Stimulated activated CD4-positive, alpha-beta T cell treated with anti-CD3 and anti-CD28 coated beads, Interleukin-2, amount 100 ng/mL, for 24 hours (primary cell): ENCODE measurements at regions not wholly inside any gene's neighbourhood (a gene's known extent, or its start where the extent isn't known, plus 50 kb on each side); places are given as distances from the start of the nearest gene placed in this dataset.
"Not testable (repeated sequence)": the region's sequence is repeated elsewhere in the genome, so short reads cannot be mapped to it uniquely, and the experiment has no call there.

Source experiments
- DNase-seq, 2 donors: peaks; one replicate each; pipeline ENCODE4 v3.0.0-alpha.2; 2020

DNA sequence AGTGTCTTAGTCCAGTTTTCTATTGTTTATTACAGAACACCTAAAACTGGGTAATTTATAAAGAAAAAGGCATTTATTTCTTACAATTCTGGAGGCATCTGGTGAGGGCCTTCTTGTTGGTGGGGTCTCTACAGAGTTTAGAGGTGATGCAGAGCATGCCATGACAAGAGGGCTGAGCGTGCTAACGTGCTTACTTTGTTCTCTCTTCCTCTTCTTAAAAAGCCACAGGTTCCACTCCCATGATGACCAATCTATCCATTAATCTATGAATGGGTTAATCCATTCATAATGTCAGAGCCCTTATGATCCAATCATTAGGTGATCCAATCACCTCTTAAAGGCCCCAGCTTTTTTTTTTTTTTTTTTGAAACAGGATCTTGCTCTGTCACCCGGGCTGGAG is 291.5 kb upstream of the GALNTL6 start:
- no peak for DNase-seq

DNA sequence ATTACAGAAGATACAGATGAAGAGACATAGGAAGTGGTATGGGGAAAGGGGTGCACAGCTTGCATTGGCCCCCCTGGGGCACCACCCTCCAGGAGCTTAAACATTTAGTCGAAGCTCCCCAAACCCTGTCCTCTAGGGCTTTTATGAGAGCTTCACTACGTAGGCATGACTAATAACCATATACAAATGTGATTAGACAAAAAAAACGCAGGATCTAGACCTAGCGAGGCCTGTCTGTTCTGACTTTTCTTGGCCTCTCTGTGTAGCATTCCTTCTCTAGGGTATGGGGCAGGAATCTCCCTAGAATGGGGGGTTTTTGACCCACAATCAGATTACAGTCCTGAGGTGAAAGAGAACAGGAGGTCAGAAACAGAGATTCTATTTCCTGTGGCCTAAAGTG is 293.7 kb upstream of the GALNTL6 start:
- no peak for DNase-seq

DNA sequence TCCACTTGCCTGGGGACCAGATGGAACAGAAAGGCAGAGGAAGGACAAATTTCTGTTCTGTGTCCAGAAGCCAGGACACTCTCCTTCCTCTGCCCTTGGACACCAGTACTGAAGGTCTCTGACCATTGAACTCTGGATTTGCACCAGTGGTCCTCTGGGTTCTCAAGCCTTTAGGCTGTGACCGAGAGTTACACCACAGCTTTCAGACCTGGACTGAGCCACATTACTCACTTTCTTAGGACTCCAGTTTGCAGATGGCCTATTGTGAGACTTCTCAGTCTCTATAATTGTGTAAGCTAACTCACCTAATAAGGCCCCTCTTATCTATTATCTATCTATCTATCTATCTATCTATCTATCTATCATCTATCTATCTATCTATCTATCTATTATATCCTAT is 295.3 kb upstream of the GALNTL6 start:
- DNase-seq, result no peak

DNA sequence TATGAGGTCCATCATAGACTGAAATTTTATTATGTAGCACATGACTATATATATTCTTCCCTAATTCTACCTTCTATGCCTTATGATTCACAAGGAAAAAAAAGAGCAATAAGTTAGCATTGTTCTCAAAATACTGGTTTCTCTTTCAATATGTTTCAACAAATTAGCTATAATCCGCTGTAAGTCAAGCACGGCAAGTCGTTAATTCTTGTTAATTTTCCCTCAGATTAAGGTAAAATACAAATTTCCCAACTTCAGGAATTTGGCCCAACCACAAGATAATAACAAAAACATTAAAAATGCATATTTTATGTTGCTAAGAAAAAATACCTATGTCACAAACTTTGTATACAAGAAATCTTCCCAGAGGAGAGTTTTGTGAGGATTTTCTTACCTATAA is 296.5 kb upstream of the GALNTL6 start:
- DNase-seq, result no peak

DNA sequence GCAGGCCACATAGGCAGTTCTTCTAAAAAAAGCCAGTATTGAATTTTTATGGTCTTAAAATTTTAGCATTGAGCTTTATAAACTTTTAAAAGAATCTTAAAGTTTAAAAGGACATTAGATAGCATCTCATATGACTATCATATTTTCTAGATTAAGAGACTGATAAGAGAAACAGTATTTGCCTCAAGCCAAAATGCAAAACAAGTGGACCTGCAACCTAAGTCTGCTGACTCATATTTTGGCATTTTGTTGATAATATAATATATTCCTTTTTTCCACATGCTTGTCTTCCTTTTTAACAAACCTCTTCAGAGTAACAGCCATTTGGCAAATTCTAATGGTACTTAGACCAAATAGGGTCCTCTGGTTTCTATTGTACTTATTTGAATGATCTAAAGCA is 328.5 kb upstream of the GALNTL6 start:
- DNase-seq, result no peak

DNA sequence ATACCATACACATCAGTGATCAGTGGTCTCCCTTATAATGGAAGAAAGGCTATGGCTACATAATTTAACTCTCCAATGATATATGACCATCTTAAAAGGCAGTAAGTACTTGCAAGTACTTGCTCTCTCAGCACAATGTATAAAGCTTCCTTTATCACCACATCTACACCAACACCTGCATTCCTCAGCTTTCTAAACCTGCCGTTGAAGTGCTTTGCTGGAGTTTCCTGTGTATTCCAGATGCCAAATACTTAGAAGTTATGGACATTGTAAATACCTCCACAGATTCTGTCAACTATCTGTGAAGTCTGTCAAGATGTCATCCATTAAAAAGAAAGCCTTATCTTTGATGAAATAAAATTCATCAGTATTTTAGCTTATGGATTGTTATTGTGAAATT is 335.0 kb upstream of the GALNTL6 start:
- no peak for DNase-seq

DNA sequence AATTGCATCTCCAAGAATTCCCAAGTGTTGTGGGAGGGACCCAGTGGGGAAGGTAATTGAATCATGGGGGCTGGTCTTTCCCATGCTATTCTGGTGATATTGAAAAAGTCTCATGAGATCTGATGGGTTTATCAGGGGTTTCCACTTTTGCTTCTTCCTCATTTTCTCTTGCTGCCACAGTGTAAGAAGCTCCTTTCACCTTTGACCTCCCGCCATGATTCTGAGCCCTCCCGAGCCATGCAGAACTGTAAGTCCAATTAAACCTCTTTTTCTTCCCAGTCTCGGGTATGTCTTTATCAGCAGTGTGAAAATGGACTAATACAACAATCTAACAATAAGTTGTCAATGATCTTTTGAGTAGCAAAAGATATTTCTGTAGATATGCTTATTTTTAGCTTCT is 338.1 kb upstream of the GALNTL6 start:
- DNase-seq, result not testable (repeated sequence)

DNA sequence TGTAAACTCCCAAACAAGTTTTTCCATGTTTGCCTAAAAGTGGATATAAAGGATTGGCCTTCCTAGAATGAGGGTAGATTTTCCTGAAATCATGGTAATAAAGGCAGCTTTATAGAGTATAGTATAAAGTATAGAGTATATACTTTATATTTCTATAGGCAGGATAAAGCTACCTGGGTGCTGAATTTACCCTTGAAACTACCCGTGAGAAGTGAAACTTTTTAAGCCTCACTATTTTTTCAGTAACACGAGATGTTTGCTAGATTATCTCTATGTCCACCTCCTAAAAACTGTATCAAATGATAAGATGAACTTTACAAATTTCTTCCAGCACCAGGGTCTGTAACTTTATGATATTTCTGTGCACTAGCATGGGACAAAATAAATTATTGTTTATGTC is 340.0 kb upstream of the GALNTL6 start:
- DNase-seq, result no peak

DNA sequence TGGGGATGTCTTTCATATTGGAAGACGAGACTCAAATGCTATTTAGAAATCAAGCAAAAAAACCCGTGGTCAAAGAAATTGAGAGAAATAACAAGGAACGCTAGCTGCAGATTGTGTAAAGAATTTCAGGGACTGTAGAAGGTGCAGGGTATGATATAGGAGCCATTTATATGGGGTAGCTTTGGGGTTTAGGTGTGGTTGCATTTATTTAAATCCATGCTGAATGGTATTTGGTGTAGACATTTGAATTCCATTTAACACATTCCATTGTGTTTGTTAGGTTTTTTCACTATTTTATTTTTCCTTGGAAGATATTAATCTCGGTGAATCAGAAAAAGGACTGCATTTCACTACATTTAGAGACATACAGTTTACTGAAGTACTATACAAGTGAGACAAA is 341.0 kb upstream of the GALNTL6 start:
- no peak for DNase-seq

DNA sequence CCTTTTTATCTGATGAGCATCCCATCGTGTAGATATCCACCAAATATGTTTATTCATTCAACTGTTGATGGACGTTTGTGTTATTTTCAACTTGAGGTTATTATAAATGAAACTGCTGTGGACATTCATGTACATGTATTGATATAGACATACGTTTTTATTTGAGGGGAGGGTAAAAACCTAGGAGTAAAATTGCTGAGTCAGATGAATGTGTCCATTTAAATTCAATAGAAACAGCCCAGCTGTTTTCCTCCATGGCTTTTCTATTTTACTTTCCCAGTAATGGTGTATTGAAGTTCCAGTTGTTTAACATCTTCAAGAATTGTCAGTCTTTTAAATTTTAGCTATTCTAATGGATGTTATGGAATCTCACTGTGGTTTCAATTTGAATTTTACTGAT is 348.7 kb upstream of the GALNTL6 start:
- no peak for DNase-seq

DNA sequence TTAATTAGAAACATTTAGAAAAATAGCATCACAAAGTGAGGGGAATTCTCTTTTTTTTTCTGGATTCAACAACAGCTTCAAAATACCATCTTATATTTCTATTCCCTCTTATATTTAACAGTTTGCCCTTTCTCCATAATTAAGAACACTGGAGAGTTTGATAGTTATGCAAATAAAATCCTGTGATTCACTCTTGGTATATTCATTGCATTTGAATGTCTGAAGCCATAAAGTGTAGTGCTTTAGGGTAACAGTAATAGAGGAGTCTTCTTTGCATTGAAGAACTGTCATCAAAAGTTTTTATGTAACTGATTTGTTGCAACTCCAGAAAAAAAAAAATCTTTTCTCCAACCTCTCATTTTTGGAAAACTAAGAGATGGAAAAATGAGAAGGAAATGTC is 352.0 kb upstream of the GALNTL6 start:
- DNase-seq, result no peak

DNA sequence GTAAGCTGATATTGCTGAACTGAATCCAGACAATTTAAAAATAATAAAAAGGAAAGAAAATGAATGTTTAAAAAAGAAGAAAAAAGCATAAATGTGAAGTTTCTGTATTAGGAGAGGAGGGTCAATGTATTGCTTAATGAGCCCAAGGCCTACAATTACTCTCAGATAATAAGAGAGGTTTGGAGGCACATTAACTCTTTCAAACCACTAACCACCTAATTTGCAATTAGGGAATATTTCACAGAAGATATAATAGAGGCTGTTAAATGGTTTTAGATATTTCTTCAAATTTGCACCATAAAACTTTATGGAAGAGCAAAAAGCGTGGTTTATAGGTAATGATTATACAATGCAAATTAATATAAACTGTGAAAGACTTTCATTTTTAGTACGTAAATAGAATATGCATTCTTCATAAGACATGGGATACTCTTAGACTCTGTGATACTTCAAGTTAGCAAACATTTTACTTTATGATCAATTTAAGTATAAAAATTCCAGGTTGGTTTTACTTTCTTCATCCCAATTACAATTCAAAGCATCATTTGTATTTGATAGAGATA is 364.2 kb upstream of the GALNTL6 start:
- DNase-seq, result no peak

DNA sequence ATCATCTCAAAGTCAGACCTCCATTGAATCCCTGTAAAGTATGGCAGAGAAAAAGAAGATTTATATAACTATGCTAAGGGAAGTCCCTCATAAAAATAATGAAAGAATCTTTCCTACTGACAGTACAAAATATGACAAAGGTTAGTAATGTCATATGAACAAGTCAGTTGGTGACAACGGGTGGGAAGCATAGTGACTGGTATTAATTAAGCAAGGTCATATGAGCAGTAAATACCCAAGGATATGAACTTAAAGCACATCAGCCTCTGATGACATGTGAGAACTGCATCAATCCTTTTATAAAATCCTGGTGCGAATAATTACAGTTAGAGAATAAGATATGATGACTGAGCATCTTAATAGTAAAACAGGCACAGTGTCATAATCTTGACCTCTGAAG is 364.8 kb upstream of the GALNTL6 start:
- DNase-seq, result no peak

DNA sequence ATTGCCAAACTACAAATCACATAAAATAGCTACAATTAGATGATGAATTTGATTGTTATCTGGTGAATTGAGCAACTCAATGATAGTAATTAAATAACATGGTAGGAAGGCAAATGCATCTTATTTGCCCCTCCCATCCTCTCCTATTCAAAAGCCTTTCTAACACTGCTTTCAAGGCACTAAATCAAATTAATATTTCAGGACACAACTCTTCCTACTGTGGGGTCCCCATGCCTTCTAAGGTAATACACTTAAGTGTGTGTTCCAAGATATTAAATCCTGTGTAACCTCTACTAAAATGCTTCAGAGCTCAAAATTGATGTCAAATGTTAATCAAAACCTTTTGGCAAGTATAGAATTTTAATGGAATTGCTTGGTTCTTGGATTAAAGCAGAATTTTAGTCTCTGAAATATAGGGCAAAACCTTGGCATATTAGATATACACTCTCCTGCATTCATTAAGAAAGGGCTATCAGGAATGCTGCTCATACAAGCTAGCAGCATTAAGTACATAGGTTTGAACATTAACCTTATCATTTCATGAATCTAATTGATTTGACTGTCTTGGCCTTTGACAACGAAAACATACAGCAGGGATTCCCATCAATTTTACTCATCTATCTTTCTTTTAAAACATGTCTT is 371.8 kb upstream of the GALNTL6 start:
- DNase-seq, result no peak

DNA sequence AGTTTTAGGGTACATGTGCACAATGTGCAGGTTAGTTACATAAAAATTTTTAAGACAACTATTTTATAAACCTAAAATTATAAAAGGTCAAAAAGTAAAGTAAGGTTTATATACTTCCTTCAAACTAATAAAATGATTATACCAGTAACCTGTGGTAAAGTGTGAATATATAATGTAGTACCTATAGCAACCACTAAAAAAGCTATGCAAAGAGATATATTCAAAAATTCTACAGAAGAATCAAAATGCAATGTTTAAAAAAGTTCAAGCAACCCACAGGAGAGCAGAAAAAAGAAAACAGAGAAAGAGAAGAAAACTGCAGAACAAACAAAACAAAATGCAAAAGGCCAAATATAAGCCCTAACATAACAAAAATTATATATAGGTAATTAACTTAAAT is 379.5 kb upstream of the GALNTL6 start:
- DNase-seq, result no peak

DNA sequence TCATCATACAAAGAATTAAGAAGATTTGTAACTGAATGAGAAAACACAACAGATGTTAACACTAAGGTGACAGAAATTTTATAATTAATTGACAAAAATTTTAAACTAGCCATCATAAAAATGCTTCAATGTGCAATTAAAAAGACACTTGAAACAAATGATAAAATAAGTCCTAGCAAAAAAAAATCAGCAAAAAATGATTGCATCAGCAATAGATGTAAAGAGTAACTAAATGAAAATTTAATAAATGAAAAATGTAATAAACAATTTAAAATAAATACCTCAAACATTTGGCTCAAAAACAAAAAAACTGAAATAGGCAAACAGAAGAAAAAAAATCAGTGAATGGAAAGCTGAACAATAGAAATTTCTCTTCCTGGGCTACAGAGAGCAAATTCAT is 380.7 kb upstream of the GALNTL6 start:
- DNase-seq, result no peak

DNA sequence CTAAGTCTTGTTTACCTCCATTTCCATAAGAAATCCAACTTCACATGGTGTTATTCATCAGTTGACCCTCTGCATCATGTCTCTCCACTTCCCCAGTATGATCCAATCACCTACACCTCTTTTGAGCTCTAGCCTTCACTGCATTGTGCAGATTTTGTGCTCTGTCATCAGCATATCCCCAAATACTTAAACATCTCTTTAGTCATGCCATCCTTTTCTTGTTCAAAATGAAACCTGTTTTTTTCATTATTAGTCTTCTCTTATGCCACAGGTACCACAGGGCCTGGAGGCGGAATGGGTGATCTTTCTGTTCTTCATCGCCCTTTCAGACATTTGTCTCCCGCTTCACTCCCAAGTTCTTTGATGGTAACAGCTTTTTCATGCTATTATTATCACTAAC is 382.7 kb upstream of the GALNTL6 start:
- DNase-seq, result no peak

DNA sequence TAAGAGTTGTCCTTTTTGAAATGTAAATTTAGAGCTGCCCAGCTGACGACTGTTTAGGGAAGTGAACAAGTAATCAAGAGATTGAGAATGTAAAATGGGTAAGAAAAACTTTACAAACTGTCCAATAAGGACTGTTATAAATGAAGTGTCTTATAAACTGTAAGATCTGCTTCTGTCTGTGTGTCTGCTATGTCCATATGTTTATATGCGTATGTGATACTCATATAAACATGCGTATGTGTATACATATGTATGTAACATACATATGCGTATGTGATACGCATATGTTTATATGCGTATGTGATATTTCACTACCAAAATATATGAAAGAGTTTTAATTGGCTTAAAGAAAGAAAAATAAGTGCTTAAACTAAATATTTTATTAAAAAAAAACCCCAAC is 416.0 kb upstream of the GALNTL6 start:
- DNase-seq, result no peak

DNA sequence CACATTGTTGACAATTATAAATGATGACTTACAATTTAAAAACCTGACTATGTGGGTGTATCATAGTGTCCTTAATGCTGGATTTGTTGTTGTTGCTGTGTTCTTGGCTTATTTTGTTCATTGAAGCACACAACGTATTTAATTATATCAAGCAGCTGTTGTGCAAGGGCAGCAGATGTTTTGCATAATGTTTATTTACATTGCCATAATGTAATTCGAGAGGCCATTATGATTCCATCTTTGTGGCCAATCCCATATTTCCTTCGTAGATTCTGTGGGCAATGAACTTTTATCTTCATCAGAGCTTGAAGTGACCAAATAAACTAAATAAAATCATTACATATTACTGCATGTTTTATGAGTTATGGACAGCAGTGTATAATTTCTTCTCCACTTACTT is 422.6 kb upstream of the GALNTL6 start:
- no peak for DNase-seq

DNA sequence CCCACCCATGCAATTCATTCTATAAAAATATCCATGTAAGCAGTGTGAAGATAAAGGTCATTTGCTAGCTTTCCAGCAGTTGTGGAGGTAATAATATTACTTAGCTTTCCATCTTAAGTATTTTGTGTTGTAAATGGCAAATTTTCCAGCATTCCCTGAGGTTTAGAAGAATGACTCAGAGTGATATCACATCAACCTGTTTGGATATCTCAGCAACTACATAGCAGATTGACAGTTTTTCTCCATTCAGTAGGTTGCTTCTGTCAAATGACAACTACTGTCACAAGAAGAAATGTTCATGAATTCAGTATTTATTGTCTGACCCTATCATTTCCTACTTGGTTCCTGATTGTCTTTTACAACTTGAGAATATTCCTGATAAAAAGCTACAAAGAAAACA is 434.9 kb upstream of the GALNTL6 start:
- DNase-seq, result no peak

DNA sequence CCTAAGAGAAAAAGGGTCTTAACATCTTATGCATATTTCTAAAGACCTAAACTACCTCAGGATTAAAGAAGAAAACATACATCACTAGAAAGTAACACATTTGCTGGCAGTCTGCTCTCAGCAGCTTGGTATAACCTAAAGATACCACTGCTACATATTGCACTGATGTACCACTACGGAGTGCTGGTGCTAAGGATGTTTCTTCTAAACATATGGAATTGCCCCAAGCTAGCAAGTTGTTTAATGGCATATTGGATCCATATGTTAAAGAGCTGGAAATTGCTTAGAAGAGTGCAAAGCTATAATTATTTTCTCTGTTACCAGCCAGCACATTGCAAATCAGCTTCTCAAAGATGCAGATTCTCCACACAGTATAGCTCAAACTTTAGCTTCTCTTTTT is 436.5 kb upstream of the GALNTL6 start:
- DNase-seq, result no peak

DNA sequence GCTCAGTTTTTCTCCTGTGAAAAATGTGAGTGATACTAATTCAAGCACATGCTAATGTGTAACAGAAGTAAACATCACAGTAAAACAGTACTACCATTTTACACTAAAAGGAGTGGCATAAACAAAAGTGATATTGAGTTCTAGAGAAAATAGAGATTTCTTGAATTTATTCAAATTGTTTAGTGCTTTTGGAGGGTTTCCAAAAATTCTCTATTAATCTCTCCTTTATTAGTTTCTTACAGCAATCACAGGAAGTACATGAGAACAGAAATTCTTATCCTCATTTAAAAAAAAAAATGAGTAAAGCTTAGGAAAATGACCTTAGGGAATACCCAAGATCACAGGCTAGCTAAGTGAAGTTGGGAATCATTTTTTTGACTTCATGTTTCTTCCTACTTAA is 459.7 kb upstream of the GALNTL6 start:
- DNase-seq, result no peak

DNA sequence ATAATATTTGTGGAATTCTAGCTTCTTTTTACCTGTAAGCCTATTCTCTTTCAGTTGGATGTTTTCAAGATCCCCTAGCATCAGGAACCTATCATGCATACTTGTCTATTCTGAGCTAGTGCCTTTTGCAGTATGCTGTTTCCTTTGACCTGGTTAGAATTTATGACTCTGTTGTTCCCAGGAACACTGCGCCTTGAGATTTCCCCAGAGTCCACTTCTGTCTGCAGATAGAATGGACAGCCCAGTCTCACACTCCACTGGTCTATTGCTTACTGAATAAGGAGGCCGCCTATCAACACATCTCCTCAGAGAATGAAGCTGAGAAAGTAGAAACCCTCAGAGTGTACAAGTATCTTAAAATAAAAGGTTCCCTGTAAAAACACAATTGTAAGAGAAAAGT is 465.1 kb upstream of the GALNTL6 start:
- DNase-seq, result no peak

DNA sequence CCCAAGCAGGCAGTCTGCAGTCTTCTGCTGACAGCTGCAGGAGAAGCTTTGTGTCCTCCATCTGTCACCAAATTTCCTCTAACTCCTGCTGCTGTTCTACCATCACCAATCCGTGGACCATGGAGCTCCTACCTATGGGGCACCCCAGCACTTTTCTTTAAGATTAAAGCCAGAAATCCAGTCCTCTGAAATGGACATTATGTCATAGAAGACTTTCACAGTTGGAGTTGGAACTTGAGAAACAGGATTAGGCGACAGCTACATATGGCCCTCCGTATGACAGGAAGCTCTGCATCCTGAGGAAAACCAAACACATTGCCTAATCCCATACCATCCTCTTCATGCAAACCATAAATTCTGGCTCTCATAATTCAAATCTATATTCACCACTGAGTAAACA is 470.6 kb upstream of the GALNTL6 start:
- no peak for DNase-seq

DNA sequence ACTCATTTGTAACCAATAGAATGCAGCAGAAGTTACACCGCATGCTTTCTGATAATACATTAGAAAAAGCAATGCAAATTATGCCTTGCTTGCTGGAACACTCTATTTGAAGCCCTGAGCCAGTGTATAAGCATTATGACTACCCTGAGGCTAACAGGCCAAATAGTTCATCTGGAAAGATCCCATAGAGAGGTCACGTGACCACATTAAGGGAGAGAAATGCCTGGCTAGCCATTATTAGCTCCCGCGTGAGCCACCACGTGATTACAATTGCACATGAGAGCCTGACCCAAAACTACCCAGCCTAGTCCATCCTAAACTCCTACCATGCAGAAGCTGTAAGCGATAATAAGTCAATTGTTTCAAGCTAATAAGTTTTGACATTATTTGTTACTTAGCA is 472.9 kb upstream of the GALNTL6 start:
- no peak for DNase-seq

DNA sequence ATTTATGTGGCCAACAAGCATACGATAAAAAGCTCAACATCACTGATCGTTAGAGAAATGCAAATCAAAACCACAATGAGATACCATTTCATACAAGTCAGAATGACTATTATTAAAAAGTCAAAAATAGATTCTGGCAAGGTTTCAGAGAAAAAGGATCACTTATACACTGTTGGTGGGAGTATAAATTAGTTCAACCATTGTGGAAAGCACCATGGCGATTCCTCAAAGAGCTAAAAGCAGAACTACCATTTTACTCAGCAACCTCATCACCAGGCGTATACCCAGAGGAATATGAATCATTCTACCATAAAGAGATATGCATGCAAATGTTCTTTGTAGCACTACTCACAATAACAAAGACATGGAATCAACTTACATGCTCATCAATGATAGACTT is 478.7 kb upstream of the GALNTL6 start:
- DNase-seq, result no peak
